K562 (cell line): ENCODE measurements at regions not wholly inside any gene's neighbourhood (a gene's known extent, or its start where the extent isn't known, plus 50 kb on each side); places are given as distances from the start of the nearest gene placed in this dataset.

ENCODE experiments used
- ATAC-seq: fragments of 200-7000 bp; cut with Tn5 transposase; 3 replicates; pipeline ENCODE4 v1.9.1; 2020; ENCODE audit warnings: moderate library complexity
- BruUV-seq: library from RNA; stranded (reverse); fragments of 400-500 nt; replicated peaks from 2 replicates; lab custom pipeline; 2021; lab: Mats Ljungman, UMichigan
- CTCF ChIA-PET: fragments of 300-600 bp; formaldehyde crosslinking; extraction: SDS; loops from one replicate; lab custom pipeline; 2021; ENCODE audit warnings: low intra/inter-chr PET ratio; lab: Yijun Ruan, JAX
- POLR2A ChIA-PET: fragments of 300-600, 350-650 bp; sonication (Branson Sonifier 250); formaldehyde crosslinking; extraction: SDS; loops from one replicate; lab custom pipeline; 2021; ENCODE audit warnings: antibody characterized with exemption, inconsistent platforms; lab: Yijun Ruan, JAX
- DNase-seq, 4 experiments: peaks; one replicate each; pipeline versions ENCODE4 v3.0.0 to v3.0.0-alpha.2; 2011 to 2018; ENCODE audit warnings: low spot score in 3 of 4, mixed read lengths in 3 of 4; ENCODE audit errors: extremely low read depth in 1 of 4
- FAIRE-seq: peaks from 2 replicates; lab custom pipeline; 2011; peaks lifted over from hg19 to GRCh38; lab: Jason Lieb, UNC
- H2AFZ ChIP-seq: 2 replicates; pipeline ENCODE4 v1.6.0; 2011; ENCODE audit warnings: low read depth, low read length, control low read depth, inconsistent platforms
- H3K27ac ChIP-seq: fragments of 200-600 bp; 3 replicates; pipeline ENCODE4 v1.8.0; 2011; ENCODE audit warnings: low read depth, mild to moderate bottlenecking, control low read depth, inconsistent platforms, low read length, moderate library complexity, mixed read lengths; ENCODE audit errors: extremely low read depth
- H3K27me3 ChIP-seq, 2 experiments: fragments of 300-600 bp in 1 of 2; 2 replicates in 1 of 2; 3 replicates in 1 of 2; pipeline versions ENCODE4 v1.6.0 to v1.8.0; 2011; ENCODE audit warnings: inconsistent platforms in 2 of 2, low read length in 2 of 2, mild to moderate bottlenecking in 1 of 2, mixed read lengths in 1 of 2, moderate library complexity in 1 of 2; ENCODE audit not compliant: control insufficient read depth in 2 of 2, insufficient read depth in 2 of 2
- H3K36me3 ChIP-seq: fragments of 300-600 bp; 3 replicates; pipeline ENCODE4 v1.8.0; 2011; ENCODE audit warnings: mild to moderate bottlenecking, low read length, inconsistent platforms; ENCODE audit not compliant: control insufficient read depth, insufficient read depth
- H3K4me1 ChIP-seq, 2 experiments: fragments of 200-600 bp in 1 of 2; replicated peaks in 1 of 2; 2 replicates in 1 of 2; 3 replicates in 1 of 2; pipeline versions ENCODE4 v1.5.1 to v1.8.0; 2011; ENCODE audit warnings: inconsistent platforms in 2 of 2, low read length in 2 of 2, mild to moderate bottlenecking in 1 of 2, mixed read lengths in 1 of 2, moderate library complexity in 1 of 2; ENCODE audit not compliant: control insufficient read depth in 2 of 2, insufficient read depth in 2 of 2
- H3K4me2 ChIP-seq: 2 replicates; pipeline ENCODE4 v1.6.1; 2011; ENCODE audit warnings: low read length, control low read depth, inconsistent platforms, mixed read lengths; ENCODE audit not compliant: insufficient read depth
- H3K4me3 ChIP-seq: fragments of 200-600 bp; sonication (generic), shearing (Covaris generic); 2 replicates; pipeline ENCODE4 v1.5.1; 2016; ENCODE audit warnings: control low read depth, inconsistent platforms
- H3K79me2 ChIP-seq: fragments of 200-600 bp; 3 replicates; pipeline ENCODE4 v1.8.0; 2011; ENCODE audit warnings: low read length, inconsistent platforms; ENCODE audit not compliant: control insufficient read depth, insufficient read depth
- H3K9ac ChIP-seq, 2 experiments: 2 replicates each; pipeline versions ENCODE4 v1.6.0 to v1.6.1; 2011; ENCODE audit warnings: low read depth in 2 of 2, low read length in 2 of 2, control low read depth in 1 of 2, inconsistent platforms in 1 of 2, mild to moderate bottlenecking in 1 of 2, mixed read lengths in 1 of 2; ENCODE audit not compliant: insufficient read depth in 1 of 2
- H3K9me1 ChIP-seq: one replicate; pipeline ENCODE4 v1.6.0; 2011; ENCODE audit warnings: inconsistent platforms, mild to moderate bottlenecking, low read length, moderate library complexity; ENCODE audit not compliant: control insufficient read depth, insufficient read depth
- H3K9me3 ChIP-seq: replicated peaks from 2 replicates; pipeline ENCODE4 v1.5.1; 2011; ENCODE audit warnings: low read depth, low read length, inconsistent platforms; ENCODE audit not compliant: control insufficient read depth, insufficient read depth
- H4K20me1 ChIP-seq: replicated peaks from 2 replicates; pipeline ENCODE4 v1.6.1; 2011; ENCODE audit warnings: low read length, inconsistent platforms, mixed read lengths; ENCODE audit not compliant: control insufficient read depth, insufficient read depth
- CC2D1A ChIP-seq: fragments of 450-650 bp; IDR thresholded peaks from 2 replicates; pipeline ENCODE4 v1.6.1; 2017; ENCODE audit warnings: mild to moderate bottlenecking
- CCNT2 ChIP-seq: IDR thresholded peaks from 2 replicates; pipeline ENCODE4 v1.6.1; 2011; ENCODE audit warnings: borderline replicate concordance, low read depth, mild to moderate bottlenecking, moderate library complexity, mixed read lengths, low read length; ENCODE audit not compliant: insufficient read length; ENCODE audit errors: extremely low read depth
- CUX1 ChIP-seq: fragments of 200-800 bp; sonication (Bioruptor generic); IDR thresholded peaks from 2 replicates; pipeline ENCODE4 v1.6.1; 2016; ENCODE audit warnings: missing genetic modification characterization, missing compliant biosample characterization
- FIP1L1 ChIP-seq: fragments of 200-400 bp; formaldehyde crosslinking; IDR thresholded peaks from 2 replicates; pipeline ENCODE4 v1.6.1; 2018; ENCODE audit warnings: mild to moderate bottlenecking, low read depth, low read length; ENCODE audit not compliant: poor library complexity, severe bottlenecking
- HDAC2 ChIP-seq: fragments of 450-650 bp; IDR thresholded peaks from 2 replicates; pipeline ENCODE4 v1.6.1; 2016; ENCODE audit warnings: mild to moderate bottlenecking
- PTRF ChIP-seq: fragments of 450-650 bp; IDR thresholded peaks from 2 replicates; pipeline ENCODE4 v1.6.1; 2016; ENCODE audit warnings: mild to moderate bottlenecking, missing genetic modification characterization, missing compliant biosample characterization
- TBP ChIP-seq: optimal IDR thresholded peaks from 2 replicates; pipeline ENCODE3; 2011; ENCODE audit warnings: low read depth, low read length, improper control_type of control experiment
- ZFPM2 ChIP-seq: fragments of 250-450 bp; sonication (Bioruptor Pico); IDR thresholded peaks from 2 replicates; pipeline ENCODE4 v1.5.1; 2022; ENCODE audit warnings: mild to moderate bottlenecking
- ZNF253 ChIP-seq: fragments of 250-450 bp; sonication (Bioruptor Pico); conservative IDR thresholded peaks from 2 replicates; pipeline ENCODE4 v1.6.1; 2021; ENCODE audit warnings: mild to moderate bottlenecking
- ZNF316 ChIP-seq: fragments of 450-650 bp; IDR thresholded peaks from 2 replicates; pipeline ENCODE4 v1.6.1; 2016
- ZNF717 ChIP-seq: fragments of 250-450 bp; sonication (Bioruptor Pico); IDR thresholded peaks from 2 replicates; pipeline ENCODE4 v1.5.0; 2021
- WGBS: fragments of 100-300 bp; shearing (Covaris generic); methylation state at CpG from one replicate; pipeline ENCODE4 v1.1.6; 2016; ENCODE audit warnings: low coverage, mixed read lengths; ENCODE audit not compliant: insufficient coverage; ENCODE audit errors: missing lambda C conversion rate; 5-methylcytosine and 5-hydroxymethylcytosine counted together
- in situ Hi-C: fragments of 300-500 bp; cut with MboI; formaldehyde crosslinking; loops from 4 replicates; pipeline ENCODE4 v1.15.0; 2018; ENCODE audit warnings: inconsistent platforms, mixed read lengths
- intact Hi-C: fragments of 100-400 bp; cut with micrococcal nuclease; formaldehyde crosslinking; loops from 2 replicates; pipeline ENCODE4 v1.14.2; 2022

- TF ChIP-seq CC2D1A (no peak), FIP1L1 (no peak)
Observed at GRCh38 chrX:108947205-108947604, 210.8 kb upstream of the IRS4 start (continued).

- H3K27ac ChIP-seq, result no peak overlapping the region
- no peaks in the 10 kb centered on the region for H3K4me1 ChIP-seq
- no peak overlapping the region for H3K4me2 ChIP-seq
- 0% methylated on average over 3 of the region's 4 CpGs for WGBS
- ATAC-seq (no peak), FAIRE-seq (no peak), DNase-seq (no peak)
- H2AFZ ChIP-seq, result no peak overlapping the region
- intact Hi-C loops, result no loop called here
- TF ChIP-seq ZNF316, result no peak
- no peak for TF ChIP-seq ZNF253 (CRISPR knock-in tag)
- TF ChIP-seq TBP, result no peak
- TF ChIP-seq ZNF717, result no peak
- no peak for TF ChIP-seq CUX1 (CRISPR knock-in tag)
- TF ChIP-seq CCNT2, result no peak
- no peak for TF ChIP-seq HDAC2
- TF ChIP-seq ZFPM2 (CRISPR knock-in tag), result no peak
- no peak for TF ChIP-seq PTRF (tag)
- ChIA-PET POLR2A (no interaction called here), CTCF (no interaction called here)
- no peak overlapping the region for H3K4me3 ChIP-seq
- in situ Hi-C loops, result no loop called here
- H4K20me1 ChIP-seq, result no peaks in the 10 kb centered on the region
- no peaks in the 10 kb centered on the region for H3K9me1 ChIP-seq
- H3K9me3 ChIP-seq, result no peaks in the 10 kb centered on the region
- no TSS peak for BruUV-seq
- no peaks in the 10 kb centered on the region for H3K79me2 ChIP-seq
- no peak overlapping the region for H3K9ac ChIP-seq
- H3K36me3 ChIP-seq, result no peaks in the 10 kb centered on the region
- no peaks in the 10 kb centered on the region for H3K27me3 ChIP-seq
Observed at GRCh38 chrX:108946531-108946930, 210.2 kb upstream of the IRS4 start.
